ENCODE measurements at regions not wholly inside any gene's neighbourhood (a gene's known extent, or its start where the extent isn't known, plus 50 kb on each side); places are given as distances from the start of the nearest gene placed in this dataset.
"Not testable (repeated sequence)": the region's sequence is repeated elsewhere in the genome, so short reads cannot be mapped to it uniquely, and the experiment has no call there.

GRCh38 chr1:96522927-96523326 is 198.7 kb upstream of the PTBP2 start:
- Histone ChIP-seq H3K4me3 (no peak overlapping the region), H3K9me3 (peaks cover 0 to under 1% (median 0%) of the 10 kb centered on the region in 4 donors), H3K27me3 (no peaks in the 10 kb centered on the region), H3K36me3 (no peaks in the 10 kb centered on the region), H3K4me1 (no peaks in the 10 kb centered on the region), H3K27ac (no peak overlapping the region)
- 86 to 90% methylated on average over 1 of the region's 1 CpG for WGBS, 2 donors
- no peak for ATAC-seq (ENCODE audit: low FRiP score in 2 of 2)
- TF ChIP-seq POLR2AphosphoS5 (IDR thresholded peaks at IDR 0.05) (no peak), CTCF (IDR thresholded peaks at IDR 0.05) (no peak), POLR2A (IDR thresholded peaks at IDR 0.05) (no peak), EP300 (IDR thresholded peaks at IDR 0.05) (no peak)
- no peak for DNase-seq

GRCh38 chr1:96524100-96524499 is 197.5 kb upstream of the PTBP2 start:
- H3K4me1 ChIP-seq = no peaks in the 10 kb centered on the region
- 12 to 22% methylated on average over 2 of the region's 2 CpGs for WGBS, 2 donors
- H3K9me3 ChIP-seq = peaks cover 4 to 12% (median 10%) of the 10 kb centered on the region in 4 donors
- no peak for ATAC-seq (ENCODE audit: low FRiP score in 2 of 2)
- DNase-seq = no peak
- H3K27me3 ChIP-seq = no peaks in the 10 kb centered on the region
- H3K4me3 ChIP-seq = no peak overlapping the region
- H3K36me3 ChIP-seq = no peaks in the 10 kb centered on the region
- H3K27ac ChIP-seq = no peak overlapping the region
- TF ChIP-seq EP300 (IDR thresholded peaks at IDR 0.05) (no peak), POLR2AphosphoS5 (IDR thresholded peaks at IDR 0.05) (no peak), POLR2A (IDR thresholded peaks at IDR 0.05) (no peak), CTCF (IDR thresholded peaks at IDR 0.05) (no peak)

GRCh38 chr1:96525657-96526557 is 195.7 kb upstream of the PTBP2 start:
- Histone ChIP-seq H3K4me3 (no peak overlapping the region), H3K27ac (no peak overlapping the region), H3K27me3 (no peaks in the 10 kb centered on the region), H3K9me3 (peaks cover 4 to 16% (median 11%) of the 10 kb centered on the region in 4 donors), H3K4me1 (no peaks in the 10 kb centered on the region), H3K36me3 (no peaks in the 10 kb centered on the region)
- 73 to 80% methylated on average over 8 of the region's 8 CpGs for WGBS, 2 donors
- DNase-seq = no peak
- ATAC-seq (ENCODE audit: low FRiP score in 2 of 2) = no peak
- TF ChIP-seq CTCF (IDR thresholded peaks at IDR 0.05) = no peak
- no peak for TF ChIP-seq EP300 (IDR thresholded peaks at IDR 0.05)
- TF ChIP-seq POLR2AphosphoS5 (IDR thresholded peaks at IDR 0.05) = no peak
- no peak for TF ChIP-seq POLR2A (IDR thresholded peaks at IDR 0.05)

GRCh38 chr1:96528672-96529071 is 192.9 kb upstream of the PTBP2 start:
- not testable (repeated sequence) for H3K4me1 ChIP-seq; H3K4me3 ChIP-seq; DNase-seq; H3K36me3 ChIP-seq; H3K27ac ChIP-seq; H3K27me3 ChIP-seq; ATAC-seq (ENCODE audit: low FRiP score in 2 of 2)
- H3K9me3 ChIP-seq = peaks cover 4 to 16% (median 11%) of the 10 kb centered on the region in 4 donors
- WGBS, 2 donors = 79 to 88% methylated on average over 1 of the region's 1 CpG

GRCh38 chr1:96533820-96534219 is 187.8 kb upstream of the PTBP2 start:
- Histone ChIP-seq H3K36me3 (no peaks in the 10 kb centered on the region), H3K4me3 (no peak overlapping the region), H3K4me1 (peaks cover 0 to 7% (median 3%) of the 10 kb centered on the region in 4 donors), H3K9me3 (peaks cover under 1 to 7% (median 4%) of the 10 kb centered on the region in 4 donors), H3K27me3 (no peaks in the 10 kb centered on the region), H3K27ac (no peak overlapping the region)
- TF ChIP-seq EP300 (IDR thresholded peaks at IDR 0.05) = no peak
- no peak for TF ChIP-seq CTCF (IDR thresholded peaks at IDR 0.05)
- no peak for TF ChIP-seq POLR2AphosphoS5 (IDR thresholded peaks at IDR 0.05)
- no peak for TF ChIP-seq POLR2A (IDR thresholded peaks at IDR 0.05)
- ATAC-seq (ENCODE audit: low FRiP score in 2 of 2) = no peak
- no peak for DNase-seq
- WGBS, 2 donors = 82 to 92% methylated on average over 4 of the region's 4 CpGs

Measured in upper lobe of left lung (tissue), 6 donors.